AG04450 (cell line): ENCODE measurements at regions not wholly inside any gene's neighbourhood (a gene's known extent, or its start where the extent isn't known, plus 50 kb on each side); places are given as distances from the start of the nearest gene placed in this dataset.

ENCODE experiments used
- CTCF ChIA-PET: fragments of 300-600, 350-600 bp; formaldehyde crosslinking; extraction: SDS; loops from one replicate; lab custom pipeline; 2022; ENCODE audit warnings: antibody characterized with exemption, inconsistent platforms; lab: Charles Lee
- POLR2A ChIA-PET: fragments of 350-600 bp; formaldehyde crosslinking; extraction: SDS; loops from one replicate; lab custom pipeline; 2021; ENCODE audit warnings: antibody characterized with exemption, inconsistent platforms; lab: Yijun Ruan, JAX
- DNase-seq: peaks from one replicate; pipeline ENCODE4 v3.0.0-alpha.2; 2011; ENCODE audit warnings: low read depth, low spot score
- H3K27ac ChIP-seq: one replicate; pipeline ENCODE4 v1.5.1; 2012; ENCODE audit warnings: low read depth, low read length, control low read depth
- H3K27me3 ChIP-seq: one replicate; pipeline ENCODE4 v1.6.0; 2012; ENCODE audit warnings: low read length; ENCODE audit not compliant: control insufficient read depth, insufficient read depth
- H3K4me3 ChIP-seq: 2 replicates; pipeline ENCODE4 v1.5.1; 2011; ENCODE audit warnings: mild to moderate bottlenecking, low read depth, low read length, control low read depth
- H3K9me3 ChIP-seq: 2 replicates; pipeline ENCODE4 v1.5.1; 2012; ENCODE audit warnings: low read length; ENCODE audit not compliant: control insufficient read depth, insufficient read depth
- TF ChIP-seq, protein P1 (sequence below): IDR thresholded peaks from 2 replicates; pipeline ENCODE4 v1.5.1; 2011; ENCODE audit warnings: low read depth, low read length, control low read depth, inconsistent platforms

DNA sequence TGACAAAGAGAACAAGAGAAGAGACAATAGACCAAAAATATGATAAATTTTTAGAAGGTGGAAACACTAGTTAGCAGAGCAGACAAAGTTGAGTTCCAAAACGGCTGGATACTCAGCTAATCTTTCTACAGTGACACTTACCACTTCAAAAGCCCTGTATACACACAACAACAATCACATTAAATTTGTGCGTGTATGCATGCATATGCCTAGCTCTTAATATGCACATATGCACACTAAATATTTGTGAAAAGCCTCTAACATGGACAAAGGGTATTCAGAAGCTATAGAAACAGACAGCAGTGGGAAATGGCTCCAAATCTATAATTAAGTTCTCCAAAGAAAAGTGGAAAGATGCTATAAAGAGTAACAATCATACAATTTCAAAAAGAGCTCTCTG, 476.4 kb downstream of the HTR7 start:
- CTCF ChIA-PET: no interaction called here
- POLR2A ChIA-PET: no interaction called here
- Histone ChIP-seq H3K4me3 (no peak overlapping the region), H3K9me3 (no peaks in the 10 kb centered on the region), H3K27ac (no peak overlapping the region), H3K27me3 (no peaks in the 10 kb centered on the region)
- TF ChIP-seq, protein P1, sequence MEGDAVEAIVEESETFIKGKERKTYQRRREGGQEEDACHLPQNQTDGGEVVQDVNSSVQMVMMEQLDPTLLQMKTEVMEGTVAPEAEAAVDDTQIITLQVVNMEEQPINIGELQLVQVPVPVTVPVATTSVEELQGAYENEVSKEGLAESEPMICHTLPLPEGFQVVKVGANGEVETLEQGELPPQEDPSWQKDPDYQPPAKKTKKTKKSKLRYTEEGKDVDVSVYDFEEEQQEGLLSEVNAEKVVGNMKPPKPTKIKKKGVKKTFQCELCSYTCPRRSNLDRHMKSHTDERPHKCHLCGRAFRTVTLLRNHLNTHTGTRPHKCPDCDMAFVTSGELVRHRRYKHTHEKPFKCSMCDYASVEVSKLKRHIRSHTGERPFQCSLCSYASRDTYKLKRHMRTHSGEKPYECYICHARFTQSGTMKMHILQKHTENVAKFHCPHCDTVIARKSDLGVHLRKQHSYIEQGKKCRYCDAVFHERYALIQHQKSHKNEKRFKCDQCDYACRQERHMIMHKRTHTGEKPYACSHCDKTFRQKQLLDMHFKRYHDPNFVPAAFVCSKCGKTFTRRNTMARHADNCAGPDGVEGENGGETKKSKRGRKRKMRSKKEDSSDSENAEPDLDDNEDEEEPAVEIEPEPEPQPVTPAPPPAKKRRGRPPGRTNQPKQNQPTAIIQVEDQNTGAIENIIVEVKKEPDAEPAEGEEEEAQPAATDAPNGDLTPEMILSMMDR: no peak
- no peak for DNase-seq

DNA sequence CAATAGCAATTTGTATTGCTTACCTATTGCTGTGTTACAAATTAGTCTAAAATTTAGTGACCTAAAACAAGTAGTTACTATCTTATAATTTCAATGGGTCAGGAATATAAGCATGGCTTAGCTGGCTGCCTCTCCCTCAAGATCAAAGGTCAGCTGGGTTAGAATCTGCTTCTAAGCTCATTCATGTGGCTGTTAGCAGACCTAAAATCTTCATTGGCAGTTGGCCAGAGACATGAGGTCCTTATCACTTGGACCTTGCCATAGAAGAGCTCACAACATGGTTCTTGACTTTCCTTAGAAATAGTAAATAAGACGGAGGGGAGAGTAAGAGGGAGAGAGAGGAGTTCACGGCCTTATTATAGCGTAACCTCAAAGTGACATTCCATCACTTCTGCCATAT, 468.0 kb downstream of the HTR7 start:
- Histone ChIP-seq H3K27me3 (no peaks in the 10 kb centered on the region), H3K27ac (no peak overlapping the region), H3K9me3 (no peaks in the 10 kb centered on the region), H3K4me3 (no peak overlapping the region)
- ChIA-PET CTCF (no interaction called here), POLR2A (no interaction called here)
- DNase-seq: no peak
- TF ChIP-seq, protein P1: no peak

DNA sequence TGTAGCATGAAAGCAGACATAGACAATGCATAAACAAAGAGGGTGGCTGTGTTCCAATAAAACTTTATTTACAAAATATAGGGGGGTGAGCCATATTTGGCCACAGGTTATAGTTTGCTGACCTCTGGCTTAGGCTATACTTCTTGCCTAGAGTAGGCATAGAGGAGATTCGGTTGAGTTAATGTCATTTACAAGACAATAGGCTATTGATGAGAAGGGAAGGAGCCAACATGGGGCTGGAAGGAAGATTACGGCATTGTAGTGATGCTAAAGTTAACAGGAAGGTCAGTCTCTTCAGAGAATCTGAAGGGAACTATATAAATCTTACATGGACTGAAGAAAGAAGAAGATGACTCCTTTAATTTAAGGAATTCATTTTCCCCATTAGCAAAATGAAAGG, 463.5 kb downstream of the HTR7 start:
- TF ChIP-seq, protein P1: no peak
- POLR2A ChIA-PET: no interaction called here
- no peak overlapping the region for H3K27ac ChIP-seq

DNA sequence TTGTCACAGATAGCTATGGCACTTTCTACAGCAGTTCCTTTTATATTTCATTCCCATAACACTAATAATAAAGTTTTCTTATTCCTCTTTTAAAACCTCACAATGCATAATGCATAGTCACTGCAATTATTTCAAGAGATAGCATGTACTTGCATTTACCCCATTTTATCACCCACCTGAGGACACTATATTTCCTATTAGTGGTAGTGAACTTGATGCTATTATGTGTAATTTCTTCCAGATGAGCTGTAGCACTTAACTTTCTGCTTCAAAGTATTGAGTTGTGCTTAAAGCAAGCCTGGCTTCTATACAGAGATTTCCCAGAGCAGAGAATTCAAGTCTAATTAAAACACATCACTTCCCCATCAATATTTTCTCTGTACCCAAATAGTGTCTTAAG, 461.1 kb downstream of the HTR7 start:
- DNase-seq: no peak
- CTCF ChIA-PET: no interaction called here
- POLR2A ChIA-PET: no interaction called here
- H3K27ac ChIP-seq: no peak overlapping the region
- H3K4me3 ChIP-seq: no peak overlapping the region
- H3K27me3 ChIP-seq: no peaks in the 10 kb centered on the region
- TF ChIP-seq, protein P1: no peak
- no peaks in the 10 kb centered on the region for H3K9me3 ChIP-seq

More for the DNA sequence above, 463.5 kb downstream of the HTR7 start:
- DNase-seq: no peak
- no peak overlapping the region for H3K4me3 ChIP-seq
- H3K27me3 ChIP-seq: no peaks in the 10 kb centered on the region
- H3K9me3 ChIP-seq: no peaks in the 10 kb centered on the region
- CTCF ChIA-PET: no interaction called here

DNA sequence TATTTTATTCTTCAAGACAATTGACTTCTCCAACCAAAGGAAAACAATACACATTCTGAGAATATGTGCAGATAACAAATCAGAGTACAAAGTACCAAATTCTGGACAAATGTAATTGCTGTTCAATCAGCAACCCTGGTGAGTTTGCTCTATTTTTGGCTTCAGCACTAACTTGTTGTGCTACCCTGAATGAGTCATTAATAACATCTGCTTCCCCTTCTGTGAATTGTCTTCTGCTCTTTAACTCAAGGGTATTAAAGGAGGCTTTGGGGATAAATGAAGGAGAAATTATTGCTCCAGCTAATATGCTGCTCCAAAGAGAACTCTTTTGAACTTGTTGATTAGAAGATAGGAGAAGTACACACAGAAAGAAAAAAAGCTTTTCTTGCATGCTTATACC, 459.3 kb downstream of the HTR7 start:
- TF ChIP-seq, protein P1: no peak
- Histone ChIP-seq H3K27me3 (no peaks in the 10 kb centered on the region), H3K9me3 (no peaks in the 10 kb centered on the region), H3K4me3 (no peak overlapping the region), H3K27ac (no peak overlapping the region)
- CTCF ChIA-PET: interaction anchor here (1.7 kb wide), 1 partner anchor 10 kb away, joined by 4 read pairs; no protein-coding TSS in a partner anchor
- POLR2A ChIA-PET: no interaction called here
- DNase-seq: no peak
